GM10248 (cell line): ENCODE measurements at regions not wholly inside any gene's neighbourhood (a gene's known extent, or its start where the extent isn't known, plus 50 kb on each side); places are given as distances from the start of the nearest gene placed in this dataset.

Experiments used
- CTCF ChIA-PET: fragments of 300-600 bp; sonication (Branson Sonifier 250); formaldehyde crosslinking; extraction: SDS; loops from one replicate; lab custom pipeline; 2021; ENCODE audit warnings: antibody characterized with exemption; lab: Yijun Ruan, JAX
- POLR2A ChIA-PET: fragments of 350-650 bp; sonication (Branson Sonifier 250); formaldehyde crosslinking; extraction: SDS; loops from one replicate; lab custom pipeline; 2020; ENCODE audit warnings: antibody characterized with exemption; lab: Yijun Ruan, JAX
- DNase-seq: peaks from one replicate; pipeline ENCODE4 v3.0.0; 2012; ENCODE audit errors: extremely low spot score
- TF ChIP-seq, protein P1 (sequence below): IDR thresholded peaks from 2 replicates; pipeline ENCODE4 v1.5.1; 2012; ENCODE audit warnings: mild to moderate bottlenecking, low read depth; ENCODE audit errors: extremely low read depth, missing control alignments, control extremely low read depth

DNA sequence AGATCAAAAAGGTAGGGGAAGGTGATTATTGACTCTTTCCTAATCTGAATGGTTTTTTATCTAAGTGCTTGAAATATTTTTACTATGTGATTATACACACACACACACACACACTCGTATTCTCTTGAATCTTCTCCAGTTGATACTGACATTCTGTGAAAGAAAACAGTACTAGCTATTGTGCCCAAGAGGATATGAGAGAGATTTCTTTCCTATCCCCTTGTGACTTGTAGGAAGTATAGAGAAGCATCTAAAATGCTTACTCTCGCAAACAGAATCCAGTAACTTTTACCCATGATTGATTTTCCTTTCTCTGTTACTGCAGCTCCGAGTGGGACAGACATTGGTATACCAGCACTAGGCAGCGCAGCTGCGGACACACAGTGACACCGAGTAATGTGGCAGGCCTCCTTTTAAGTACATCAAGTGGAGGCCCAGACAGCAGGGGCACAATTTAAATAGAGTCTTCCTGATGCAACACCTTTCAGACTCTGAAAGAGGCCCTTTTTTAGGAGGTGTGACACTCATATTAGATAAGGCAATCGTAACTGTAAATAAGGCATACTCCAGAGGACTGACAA lies 421.0 kb upstream of the CNTN4 start:
- TF ChIP-seq, protein P1, sequence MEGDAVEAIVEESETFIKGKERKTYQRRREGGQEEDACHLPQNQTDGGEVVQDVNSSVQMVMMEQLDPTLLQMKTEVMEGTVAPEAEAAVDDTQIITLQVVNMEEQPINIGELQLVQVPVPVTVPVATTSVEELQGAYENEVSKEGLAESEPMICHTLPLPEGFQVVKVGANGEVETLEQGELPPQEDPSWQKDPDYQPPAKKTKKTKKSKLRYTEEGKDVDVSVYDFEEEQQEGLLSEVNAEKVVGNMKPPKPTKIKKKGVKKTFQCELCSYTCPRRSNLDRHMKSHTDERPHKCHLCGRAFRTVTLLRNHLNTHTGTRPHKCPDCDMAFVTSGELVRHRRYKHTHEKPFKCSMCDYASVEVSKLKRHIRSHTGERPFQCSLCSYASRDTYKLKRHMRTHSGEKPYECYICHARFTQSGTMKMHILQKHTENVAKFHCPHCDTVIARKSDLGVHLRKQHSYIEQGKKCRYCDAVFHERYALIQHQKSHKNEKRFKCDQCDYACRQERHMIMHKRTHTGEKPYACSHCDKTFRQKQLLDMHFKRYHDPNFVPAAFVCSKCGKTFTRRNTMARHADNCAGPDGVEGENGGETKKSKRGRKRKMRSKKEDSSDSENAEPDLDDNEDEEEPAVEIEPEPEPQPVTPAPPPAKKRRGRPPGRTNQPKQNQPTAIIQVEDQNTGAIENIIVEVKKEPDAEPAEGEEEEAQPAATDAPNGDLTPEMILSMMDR, result no peak
- DNase-seq, result no peak
- POLR2A ChIA-PET, result no interaction called here
- CTCF ChIA-PET, result no interaction called here

DNA sequence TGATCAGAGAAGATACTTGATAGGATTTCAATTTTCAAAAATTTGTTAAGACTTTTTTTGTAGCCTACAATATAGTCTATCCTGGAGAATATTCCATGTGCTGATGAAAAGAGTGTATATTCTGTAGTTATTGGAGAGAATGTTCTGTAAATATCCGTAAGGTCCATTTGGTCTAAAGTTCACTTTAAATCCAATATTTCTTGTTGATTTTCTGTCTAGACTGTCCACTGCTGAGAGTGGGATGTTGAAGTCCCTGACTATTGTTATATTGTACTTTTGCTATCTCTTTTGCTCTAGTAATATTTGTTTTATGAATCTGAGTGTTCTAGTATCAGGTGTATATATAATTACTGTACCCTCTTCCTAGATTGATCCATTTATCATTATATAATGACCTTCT lies 406.2 kb upstream of the CNTN4 start:
- TF ChIP-seq, protein P1, result no peak
- no peak for DNase-seq
- POLR2A ChIA-PET, result no interaction called here
- CTCF ChIA-PET, result no interaction called here

DNA sequence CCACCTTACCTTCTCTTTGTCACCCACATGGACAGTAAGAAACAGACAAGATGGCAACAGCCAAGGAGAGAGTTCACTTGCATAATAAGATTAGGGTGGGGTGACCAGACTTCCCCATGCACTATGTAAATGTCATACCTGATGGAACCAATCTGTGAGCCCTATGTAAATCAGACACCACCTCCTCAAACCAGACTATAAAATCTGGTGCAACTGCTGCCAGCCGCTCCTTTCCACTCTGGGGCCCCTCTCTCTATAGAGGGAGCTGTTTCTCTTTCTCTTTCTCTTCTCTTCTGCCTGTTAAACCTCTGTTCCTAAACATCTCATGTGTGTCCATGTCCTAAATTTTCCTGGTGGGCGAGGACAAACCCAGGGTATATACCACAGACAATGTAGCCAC lies 405.5 kb upstream of the CNTN4 start:
- DNase-seq, result no peak
- ChIA-PET POLR2A (no interaction called here), CTCF (no interaction called here)
- TF ChIP-seq, protein P1, result no peak

DNA sequence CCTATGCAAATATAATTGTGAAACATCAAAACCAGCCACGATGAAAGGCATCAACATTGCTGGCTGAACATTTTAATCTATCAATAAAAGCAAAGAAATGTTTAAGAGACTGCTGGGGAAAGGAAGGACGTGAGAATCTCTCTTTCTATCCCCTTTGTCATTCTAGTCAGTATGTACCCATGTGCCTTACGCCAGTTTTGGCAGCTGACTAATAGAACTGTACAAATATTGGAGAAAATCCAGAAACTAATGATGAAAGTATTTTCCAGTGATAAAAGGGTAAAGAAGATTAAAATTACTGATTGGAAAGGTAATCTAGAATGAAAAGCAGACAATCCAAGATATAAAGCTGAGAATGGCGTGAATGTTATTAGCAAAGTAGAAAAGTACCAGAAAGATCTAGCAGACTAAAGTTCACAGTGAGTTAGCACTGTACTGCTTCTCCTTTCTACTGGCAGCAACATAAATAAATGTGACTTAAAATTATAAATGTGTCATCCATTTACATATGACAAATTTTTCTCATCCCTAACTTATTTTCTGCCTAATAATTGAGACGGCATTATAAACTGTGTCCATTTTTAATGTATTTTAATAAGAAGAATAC lies 401.9 kb upstream of the CNTN4 start:
- TF ChIP-seq, protein P1, result no peak
- DNase-seq, result no peak
- CTCF ChIA-PET, result no interaction called here
- POLR2A ChIA-PET, result no interaction called here

DNA sequence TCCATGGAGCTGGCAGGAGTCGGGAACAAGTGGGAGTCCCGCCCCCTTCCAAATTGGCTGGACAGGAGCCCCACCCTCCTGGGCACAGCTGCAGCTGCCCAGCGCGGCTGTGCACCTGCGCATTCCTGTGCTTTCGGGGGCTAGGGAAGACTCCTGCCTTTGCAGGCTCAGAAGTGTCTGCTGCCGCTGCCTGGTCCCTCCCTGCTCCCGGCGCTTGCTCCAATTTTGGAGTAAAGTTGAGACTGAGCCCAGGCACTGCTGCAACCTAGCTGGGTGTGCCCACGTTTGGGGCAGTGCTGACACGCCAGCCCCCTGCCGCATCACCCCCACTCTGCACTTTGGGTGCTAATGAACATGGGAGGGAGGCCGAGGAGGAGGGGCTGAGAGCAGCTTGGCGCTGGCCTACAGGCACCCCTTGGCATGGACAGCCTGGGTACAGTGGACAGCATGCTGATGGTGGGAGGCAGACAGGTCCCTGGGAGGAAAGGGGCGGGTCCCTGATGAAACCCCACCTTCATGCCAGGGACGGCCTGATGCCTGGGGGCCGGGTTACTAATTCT lies 399.2 kb upstream of the CNTN4 start:
- CTCF ChIA-PET, result no interaction called here
- DNase-seq, result no peak
- POLR2A ChIA-PET, result no interaction called here
- TF ChIP-seq, protein P1, result no peak

DNA sequence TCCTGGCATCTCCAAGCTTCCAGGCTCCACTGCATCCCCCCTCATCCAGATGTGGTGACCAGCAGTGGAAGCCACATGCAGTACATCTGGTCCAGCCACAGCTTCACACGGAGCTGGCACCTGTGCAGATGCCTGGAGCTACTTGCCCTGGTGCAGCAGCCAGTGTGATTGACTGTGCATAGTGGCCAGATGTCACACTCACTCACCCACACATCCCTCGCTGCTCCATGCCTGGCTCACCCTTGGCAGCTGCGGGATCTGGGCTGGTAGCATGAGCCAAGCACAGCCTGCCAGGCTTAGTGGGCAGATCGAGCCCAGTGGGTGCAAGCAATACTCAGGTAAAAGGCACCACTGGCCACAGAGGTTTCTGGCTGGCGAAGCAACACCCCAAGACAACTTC lies 398.0 kb upstream of the CNTN4 start:
- no peak for DNase-seq
- ChIA-PET POLR2A (no interaction called here), CTCF (interaction anchor here (0.8 to 1.0 kb wide), 2 partner anchors 9 to 283 kb away, joined by 3 read pairs; no protein-coding TSS in a partner anchor)
- TF ChIP-seq, protein P1, result no peak
